ENCODE measurements at regions not wholly inside any gene's neighbourhood (a gene's known extent, or its start where the extent isn't known, plus 50 kb on each side); places are given as distances from the start of the nearest gene placed in this dataset.

- Histone ChIP-seq H2AFZ (ENCODE audit: low read depth) (no peak overlapping the region), H3K4me3 (ENCODE audit: low read depth in 2 of 2, low read length in 1 of 2) (no peak overlapping the region), H3K4me1 (ENCODE audit: control insufficient read depth in 1 of 2, insufficient read depth in 2 of 2, low read depth in 1 of 2, low read length in 1 of 2) (no peaks in the 10 kb centered on the region), H4K20me1 (ENCODE audit: insufficient read depth) (no peaks in the 10 kb centered on the region), H3K27ac (ENCODE audit: low read depth in 2 of 2, low read length in 1 of 2) (no peak overlapping the region), H3F3A (replicated peaks; ENCODE audit: insufficient read depth) (no peaks in the 10 kb centered on the region), H3K4me2 (no peak overlapping the region), H3K9me2 (no peaks in the 10 kb centered on the region), H3K36me3 (replicated peaks in 1 of 2; ENCODE audit: control insufficient read depth in 1 of 2, insufficient read depth in 2 of 2, low read length in 1 of 2) (no peaks in the 10 kb centered on the region), H3K9me3 (no peaks in the 10 kb centered on the region), H3K79me2 (ENCODE audit: insufficient read depth) (no peaks in the 10 kb centered on the region), H3K9ac (no peak overlapping the region), H3K27me3 (ENCODE audit: insufficient read depth) (no peaks in the 10 kb centered on the region)
- DNase-seq = no peak
- WGBS (ENCODE audit: low lambda C conversion rate) = 0% methylated on average over 1 of the region's 1 CpG
- ChIA-PET CTCF (no interaction called here), POLR2A (no interaction called here)
- TF ChIP-seq MAX (IDR thresholded peaks at IDR 0.05; ENCODE audit: low read depth) (no peak), POLR2AphosphoS5 (IDR thresholded peaks at IDR 0.05; ENCODE audit: low read depth, low read length) (no peak), RXRA (IDR thresholded peaks at IDR 0.05; ENCODE audit: borderline replicate concordance, low read depth) (no peak), IRF3 (IDR thresholded peaks at IDR 0.05; ENCODE audit: low read depth, low read length) (no peak), SIN3A (IDR thresholded peaks at IDR 0.05; ENCODE audit: borderline replicate concordance, low read depth, low read length) (no peak), ZBTB33 (IDR thresholded peaks at IDR 0.05; ENCODE audit: borderline replicate concordance, low read depth) (no peak), TCF12 (IDR thresholded peaks at IDR 0.05) (no peak), GABPA (IDR thresholded peaks at IDR 0.05; ENCODE audit: low read depth) (no peak), RCOR1 (IDR thresholded peaks at IDR 0.05; ENCODE audit: low read length) (no peak), TEAD4 (IDR thresholded peaks at IDR 0.05; ENCODE audit: borderline replicate concordance, insufficient read depth) (no peak), YY1 (IDR thresholded peaks at IDR 0.05; ENCODE audit: low read depth) (no peak), EP300 (IDR thresholded peaks at IDR 0.05; ENCODE audit: borderline replicate concordance in 1 of 2, low read depth in 1 of 2, low read length in 1 of 2) (no peak), CHD2 (IDR thresholded peaks at IDR 0.05; ENCODE audit: low read length, partially characterized antibody) (no peak), PBX3 (IDR thresholded peaks at IDR 0.05) (no peak), GATA2 (CRISPR knock-in tag; IDR thresholded peaks at IDR 0.05) (no peak), FOSL2 (IDR thresholded peaks at IDR 0.05; ENCODE audit: borderline replicate concordance, low read depth) (no peak)
These were observed 327.5 kb downstream of the C11orf87 start for GRCh38 chr11:109749476-109749875.

Measured in SK-N-SH (cell line).